Progenitor cell of endocrine pancreas (in vitro differentiated cells): ENCODE measurements at regions not wholly inside any gene's neighbourhood (a gene's known extent, or its start where the extent isn't known, plus 50 kb on each side); places are given as distances from the start of the nearest gene placed in this dataset.

Source experiments
- DNase-seq: peaks from one replicate; pipeline ENCODE4 v3.0.0; 2021; ENCODE audit warnings: low spot score; ENCODE audit not compliant: unreplicated experiment
- H3K27ac Mint-ChIP-seq: 2 replicates; pipeline ENCODE4 v1.8.0; 2021; ENCODE audit warnings: mild to moderate bottlenecking, moderate library complexity, mixed read lengths
- H3K27me3 Mint-ChIP-seq: 2 replicates; pipeline ENCODE4 v1.8.0; 2021; ENCODE audit warnings: mixed read lengths
- H3K36me3 Mint-ChIP-seq: 2 replicates; pipeline ENCODE4 v1.8.0; 2022; ENCODE audit warnings: mixed read lengths; ENCODE audit not compliant: insufficient read depth
- H3K4me1 Mint-ChIP-seq: 2 replicates; pipeline ENCODE4 v1.8.0; 2021; ENCODE audit warnings: low read depth, mixed read lengths
- H3K4me3 Mint-ChIP-seq: 2 replicates; pipeline ENCODE4 v1.8.0; 2021; ENCODE audit warnings: low read depth, mild to moderate bottlenecking, moderate library complexity, mixed read lengths
- H3K9me3 Mint-ChIP-seq: 2 replicates; pipeline ENCODE4 v1.8.0; 2021; ENCODE audit warnings: low read depth, mixed read lengths
- CTCF ChIP-seq: fragments of 200-600 bp; sonication (generic); IDR thresholded peaks from one replicate; pipeline ENCODE4 v1.5.0; 2021; ENCODE audit warnings: antibody characterized with exemption, mild to moderate bottlenecking; ENCODE audit not compliant: unreplicated experiment

- TF ChIP-seq CTCF = no peak
- no peak overlapping the region for H3K4me3 Mint-ChIP-seq
- no peak for DNase-seq
- H3K27me3 Mint-ChIP-seq = peaks cover 15% of the 10 kb centered on the region
- no peak overlapping the region for H3K27ac Mint-ChIP-seq
- H3K4me1 Mint-ChIP-seq = peaks cover under 1% of the 10 kb centered on the region
- peaks cover under 1% of the 10 kb centered on the region for H3K36me3 Mint-ChIP-seq
- H3K9me3 Mint-ChIP-seq = peaks cover 1% of the 10 kb centered on the region
These were observed 138.8 kb downstream of the ADCYAP1R1 start for GRCh38 chr7:31190906-31191305.

DNA sequence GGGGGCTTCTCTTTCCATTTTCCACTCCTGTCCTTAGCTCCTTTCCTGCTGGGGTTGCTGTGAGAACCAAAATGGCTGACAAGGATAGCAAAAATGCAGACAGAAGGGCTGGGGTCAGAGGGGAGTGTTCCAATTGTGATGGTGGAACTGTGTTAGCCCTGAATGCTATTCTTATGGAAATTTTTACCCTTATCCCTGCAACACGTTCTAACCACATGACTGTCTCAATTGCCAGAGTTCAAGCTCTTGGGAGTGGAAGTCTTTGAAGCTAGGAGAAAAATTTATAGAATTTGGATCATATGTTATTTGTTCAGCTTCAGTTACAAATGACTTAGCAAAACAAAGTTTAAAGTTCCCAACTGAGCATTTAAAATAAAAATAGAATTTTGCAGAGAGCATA, 134.1 kb downstream of the ADCYAP1R1 start:
- no peak for TF ChIP-seq CTCF
- Mint-ChIP-seq H3K4me1 (no peaks in the 10 kb centered on the region), H3K27me3 (peaks cover 2% of the 10 kb centered on the region), H3K4me3 (no peak overlapping the region), H3K27ac (no peak overlapping the region), H3K9me3 (peaks cover 12% of the 10 kb centered on the region), H3K36me3 (no peaks in the 10 kb centered on the region)
- DNase-seq = no peak

GRCh38 chr7:31175672-31176071, 123.6 kb downstream of the ADCYAP1R1 start:
- DNase-seq = no peak
- peak; percentile 41 for TF ChIP-seq CTCF
- H3K4me1 Mint-ChIP-seq = no peaks in the 10 kb centered on the region

GRCh38 chr7:31171984-31172383, 119.9 kb downstream of the ADCYAP1R1 start:
- Mint-ChIP-seq H3K4me1 (no peaks in the 10 kb centered on the region), H3K27me3 (peaks cover 23% of the 10 kb centered on the region), H3K4me3 (no peak overlapping the region), H3K36me3 (no peaks in the 10 kb centered on the region), H3K9me3 (no peaks in the 10 kb centered on the region), H3K27ac (no peak overlapping the region)
- DNase-seq = no peak
- TF ChIP-seq CTCF = no peak

More at GRCh38 chr7:31175672-31176071, 123.6 kb downstream of the ADCYAP1R1 start:
- Mint-ChIP-seq H3K4me3 (no peak overlapping the region), H3K27ac (no peak overlapping the region), H3K9me3 (no peaks in the 10 kb centered on the region), H3K36me3 (no peaks in the 10 kb centered on the region), H3K27me3 (peaks cover 16% of the 10 kb centered on the region)

DNA sequence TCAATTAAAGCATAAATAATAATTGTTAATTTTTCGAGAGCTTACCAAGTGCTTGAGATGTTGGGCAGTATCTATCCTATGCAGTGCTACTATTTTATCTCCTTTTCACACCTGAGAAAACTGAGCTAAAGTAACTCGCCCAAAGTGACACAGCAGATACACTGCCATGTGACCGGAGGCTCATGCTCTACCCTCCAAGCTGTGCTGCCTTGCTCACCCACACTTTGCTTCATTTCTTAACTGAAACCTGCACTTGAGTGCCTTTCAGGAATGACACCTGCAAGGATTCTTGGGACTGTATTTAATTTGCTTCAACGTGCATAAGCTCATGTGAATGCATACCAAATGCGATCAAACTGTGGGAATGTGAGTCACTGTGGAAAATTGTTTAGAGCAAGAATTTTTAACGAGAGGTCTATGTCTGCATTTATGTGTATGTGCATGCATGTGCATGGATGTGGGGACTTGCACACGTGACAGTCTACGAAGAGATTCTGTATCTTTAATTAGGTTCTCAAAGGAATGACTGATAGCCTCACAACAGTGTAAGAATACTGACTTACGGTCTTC, 119.2 kb downstream of the ADCYAP1R1 start:
- H3K27me3 Mint-ChIP-seq = peaks cover 23% of the 10 kb centered on the region
- TF ChIP-seq CTCF = no peak
- no peaks in the 10 kb centered on the region for H3K9me3 Mint-ChIP-seq
- no peak overlapping the region for H3K27ac Mint-ChIP-seq
- DNase-seq = no peak
- H3K36me3 Mint-ChIP-seq = no peaks in the 10 kb centered on the region
- H3K4me3 Mint-ChIP-seq = no peak overlapping the region
- H3K4me1 Mint-ChIP-seq = no peaks in the 10 kb centered on the region
